ENCODE measurements at regions not wholly inside any gene's neighbourhood (a gene's known extent, or its start where the extent isn't known, plus 50 kb on each side); places are given as distances from the start of the nearest gene placed in this dataset.
"Not testable (repeated sequence)": the region's sequence is repeated elsewhere in the genome, so short reads cannot be mapped to it uniquely, and the experiment has no call there.

- DNase-seq (ENCODE audit: low read depth), result no peak
These were observed 408.3 kb upstream of the RGMB start for GRCh38 chr5:98365126-98365525.

- peak; percentile 46 for DNase-seq (ENCODE audit: low read depth)
These were observed 405.3 kb upstream of the RGMB start for GRCh38 chr5:98368141-98368540.

DNA sequence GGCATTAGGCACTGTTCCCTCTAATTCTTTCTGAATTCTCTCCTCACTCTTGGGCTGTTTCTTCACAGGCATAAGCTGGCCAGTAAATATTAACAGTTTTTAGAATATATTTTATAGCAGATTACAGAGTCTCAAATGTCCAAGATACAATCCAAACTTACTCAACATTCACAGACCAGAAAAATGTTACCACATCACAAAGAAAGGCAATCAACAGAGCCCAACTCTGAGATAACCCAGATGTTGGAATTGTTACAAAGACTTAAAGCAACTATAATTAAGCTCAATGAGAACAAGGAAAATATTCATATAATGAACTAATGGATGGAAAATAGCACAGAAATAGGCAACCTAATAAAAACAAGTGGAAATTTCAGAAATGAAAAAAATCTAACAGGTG lies 401.1 kb upstream of the RGMB start:
- DNase-seq (ENCODE audit: low read depth), result no peak

- DNase-seq (ENCODE audit: low read depth), result no peak
These were observed 381.4 kb upstream of the RGMB start for GRCh38 chr5:98391921-98392625.

GRCh38 chr5:98393205-98393604 lies 380.3 kb upstream of the RGMB start:
- DNase-seq (ENCODE audit: low read depth), result not testable (repeated sequence)

GRCh38 chr5:98397081-98397480 lies 376.4 kb upstream of the RGMB start:
- DNase-seq (ENCODE audit: low read depth), result peak; percentile 76

GRCh38 chr5:98398465-98398864 lies 375.0 kb upstream of the RGMB start:
- no peak for DNase-seq (ENCODE audit: low read depth)

DNA sequence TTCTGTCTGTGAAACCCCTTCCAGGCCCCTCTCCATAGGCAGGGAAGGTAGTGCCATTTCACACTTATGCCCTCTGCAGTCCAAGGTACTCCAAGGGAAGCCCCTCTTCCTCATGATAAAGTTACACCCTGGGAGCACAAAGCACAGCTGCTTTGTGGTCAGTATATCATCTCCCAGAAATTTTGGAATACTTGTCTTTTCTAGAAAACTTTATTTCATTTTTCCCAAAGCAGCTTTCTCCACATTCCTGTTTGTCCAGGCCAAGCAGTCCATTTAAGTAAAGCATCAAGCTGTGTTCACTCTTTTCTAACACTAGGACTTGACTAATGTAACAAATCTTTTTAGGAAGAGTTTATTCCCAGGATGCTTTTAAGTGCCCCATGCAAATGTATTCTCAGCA lies 371.8 kb upstream of the RGMB start:
- peak; percentile 5 for DNase-seq (ENCODE audit: low read depth)

DNA sequence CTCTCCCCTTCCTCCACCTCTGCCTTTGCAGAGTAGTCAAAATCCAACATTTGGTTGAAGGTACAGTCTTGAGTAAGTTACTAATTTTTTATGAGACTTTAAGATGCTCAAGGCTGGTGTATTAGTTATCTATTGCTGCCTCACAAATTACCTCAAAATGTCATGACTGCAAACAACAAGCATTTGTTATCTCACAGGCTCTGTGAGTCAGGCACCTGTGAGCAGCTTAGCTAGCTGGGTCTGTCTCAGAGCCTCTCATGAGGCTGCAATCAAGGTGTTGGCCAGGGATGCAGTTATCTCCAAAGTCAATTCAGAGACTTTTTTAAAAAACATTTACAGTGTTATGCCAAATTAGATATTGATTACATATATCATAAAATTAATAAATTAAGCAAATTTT lies 371.3 kb upstream of the RGMB start:
- peak; percentile 37 for DNase-seq (ENCODE audit: low read depth)

DNA sequence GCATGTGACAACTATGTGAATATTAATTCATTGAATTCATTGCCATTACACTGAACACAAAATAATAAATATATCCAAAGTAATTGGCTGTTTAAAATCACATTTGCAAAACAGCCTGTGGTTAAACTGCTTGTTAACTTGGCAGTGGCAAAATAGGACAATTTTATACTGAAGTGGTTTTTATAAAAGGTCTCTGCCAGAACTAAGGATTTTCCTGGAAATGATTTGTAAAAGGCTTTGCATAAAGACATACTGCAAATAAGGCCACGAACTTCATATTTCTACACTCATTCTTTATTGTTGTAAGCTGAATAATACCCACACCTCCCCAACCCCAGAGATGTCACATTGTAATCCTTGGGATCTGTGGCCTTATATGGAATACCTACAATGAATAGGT lies 370.3 kb upstream of the RGMB start:
- DNase-seq (ENCODE audit: low read depth), result no peak

DNA sequence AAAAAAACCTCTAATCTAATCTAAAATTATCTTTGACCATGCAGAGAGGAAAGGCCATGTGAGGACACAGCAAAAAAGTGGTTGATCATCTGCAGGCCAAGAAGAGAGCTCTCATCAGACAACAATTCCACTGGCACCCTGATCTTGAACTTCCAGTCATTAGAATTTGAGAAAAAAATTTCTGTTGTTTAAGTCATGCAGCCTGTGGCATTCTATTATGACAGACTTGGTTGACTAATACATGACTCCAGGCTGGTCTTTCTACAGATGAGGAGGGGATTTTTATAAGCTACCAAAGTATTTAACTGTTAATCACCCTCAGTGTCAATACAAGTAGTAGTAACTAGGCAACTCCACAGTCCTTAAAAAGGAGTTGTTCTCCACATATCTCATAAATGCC lies 358.5 kb upstream of the RGMB start:
- peak; percentile 99 for DNase-seq (ENCODE audit: low read depth)

GRCh38 chr5:98415663-98416062 lies 357.8 kb upstream of the RGMB start:
- peak; percentile 45 for DNase-seq (ENCODE audit: low read depth)

DNA sequence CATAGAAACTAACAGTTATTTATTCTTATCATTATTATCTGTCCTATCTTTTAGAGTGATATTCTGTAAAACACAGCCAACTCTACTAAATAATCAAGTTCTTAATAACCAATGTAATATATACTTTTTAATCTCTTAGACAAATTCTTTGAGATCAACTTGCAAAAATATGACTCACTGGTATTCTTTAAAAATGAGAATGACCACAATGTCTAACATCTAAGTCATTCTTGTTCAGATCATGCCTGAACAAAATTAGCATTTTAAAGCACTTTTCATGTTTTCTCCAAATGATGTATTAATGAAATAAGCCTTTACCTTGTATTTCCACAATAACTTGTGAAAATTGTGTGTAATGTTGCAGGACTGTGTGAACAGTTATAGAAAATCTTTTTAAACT lies 356.9 kb upstream of the RGMB start:
- DNase-seq (ENCODE audit: low read depth), result peak; percentile 80

DNA sequence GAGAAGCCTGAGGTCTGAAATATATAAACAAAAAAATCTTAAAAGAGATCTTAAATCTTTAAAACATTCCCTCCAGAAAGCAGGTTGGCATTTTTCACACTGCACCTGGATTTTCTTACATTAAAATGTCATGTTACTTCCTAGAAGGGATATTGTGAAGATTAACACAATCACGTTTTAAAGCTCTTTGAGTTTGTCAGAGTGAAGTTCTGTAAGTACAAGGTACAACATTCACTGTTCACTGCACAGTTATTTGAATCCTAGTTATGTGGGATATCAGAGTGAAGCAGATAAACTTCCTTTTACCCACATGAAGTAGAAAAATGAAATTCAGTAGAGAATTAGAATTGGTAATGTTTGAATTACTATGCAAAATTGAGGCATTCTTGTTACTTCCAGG lies 353.6 kb upstream of the RGMB start:
- no peak for DNase-seq (ENCODE audit: low read depth)

- peak; percentile 53 for DNase-seq (ENCODE audit: low read depth)
These were observed 348.6 kb upstream of the RGMB start for GRCh38 chr5:98424681-98425450.

DNA sequence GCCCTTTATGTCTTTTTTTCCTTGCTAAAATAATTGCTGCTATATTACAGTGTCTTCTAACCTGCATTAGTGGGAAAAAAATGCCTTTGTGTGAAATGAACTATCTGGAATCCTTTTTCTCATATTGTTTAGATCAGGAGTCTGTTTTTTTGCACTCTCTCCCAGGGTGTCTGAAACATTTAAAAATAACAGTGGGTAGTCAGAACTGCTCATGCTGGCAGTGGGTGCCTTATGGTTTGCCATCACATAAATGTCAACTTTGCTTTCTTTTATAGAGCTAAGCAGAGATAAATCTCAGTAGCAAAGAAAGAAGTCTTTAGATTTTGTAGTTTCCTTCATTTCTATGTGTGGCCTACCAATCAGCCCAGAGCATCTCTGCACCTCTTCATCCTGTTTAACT lies 347.8 kb upstream of the RGMB start:
- DNase-seq (ENCODE audit: low read depth), result no peak

DNA sequence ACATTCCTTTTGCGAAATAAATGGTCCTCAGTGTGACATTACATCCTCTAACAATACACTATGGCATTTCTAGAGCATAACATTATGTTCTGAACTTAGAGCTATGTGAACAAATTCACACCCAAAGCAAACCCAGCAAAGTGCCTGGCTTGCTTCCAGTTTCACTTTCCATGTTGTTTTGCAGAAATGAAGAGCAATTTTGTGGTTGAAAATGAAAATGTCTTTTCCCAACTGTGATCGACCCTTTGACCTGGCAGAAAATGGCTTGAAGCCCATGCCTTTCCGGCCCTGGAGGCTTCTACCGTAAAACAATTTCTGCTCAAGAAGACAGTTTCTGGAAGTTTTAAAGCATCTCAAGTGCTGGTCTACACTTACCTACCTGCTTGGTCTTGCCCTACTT lies 344.7 kb upstream of the RGMB start:
- DNase-seq (ENCODE audit: low read depth), result peak; percentile 58

DNA sequence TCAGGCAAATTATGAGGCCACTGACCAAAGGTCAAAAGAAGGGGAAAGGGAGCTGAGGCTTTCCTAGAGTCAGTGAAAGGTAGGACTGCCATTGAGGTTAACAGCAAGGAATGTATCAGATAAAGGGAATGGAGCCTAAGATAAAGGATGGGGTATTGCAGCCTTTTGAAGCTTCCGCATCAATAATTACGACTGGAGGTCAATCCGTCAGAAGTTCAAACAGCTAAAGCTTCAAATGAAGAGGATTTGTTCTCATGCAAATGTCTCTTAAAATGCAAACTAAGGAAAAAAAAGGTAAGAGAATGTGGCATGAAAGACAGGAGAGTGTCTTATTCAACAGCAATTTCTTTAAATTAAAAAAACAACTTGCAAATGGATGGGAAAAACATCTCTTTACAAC lies 341.1 kb upstream of the RGMB start:
- no peak for DNase-seq (ENCODE audit: low read depth)

GRCh38 chr5:98433022-98433421 lies 340.4 kb upstream of the RGMB start:
- DNase-seq (ENCODE audit: low read depth), result no peak

- peak; percentile 78 for DNase-seq (ENCODE audit: low read depth)
These were observed 339.8 kb upstream of the RGMB start for GRCh38 chr5:98433673-98434072.

DNA sequence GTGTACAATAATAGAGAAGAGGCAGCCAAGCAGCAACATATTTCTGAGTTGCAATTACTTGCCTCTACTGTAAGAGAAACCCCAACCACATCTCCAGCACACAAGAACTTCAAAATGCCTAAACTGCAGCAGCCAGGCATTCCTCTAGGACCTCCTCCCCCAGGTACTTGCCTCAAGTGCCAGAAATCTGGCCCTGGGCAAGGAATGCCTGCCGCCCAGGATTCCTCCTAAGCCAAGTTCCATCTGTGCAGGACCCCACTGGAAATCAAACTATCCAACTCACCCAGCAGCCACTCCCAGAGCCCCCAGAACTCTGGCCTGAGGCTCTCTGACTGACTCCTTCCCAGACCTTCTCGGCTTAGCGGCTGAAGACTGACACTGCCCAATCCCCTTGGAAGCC lies 336.8 kb upstream of the RGMB start:
- no peak for DNase-seq (ENCODE audit: low read depth)

DNA sequence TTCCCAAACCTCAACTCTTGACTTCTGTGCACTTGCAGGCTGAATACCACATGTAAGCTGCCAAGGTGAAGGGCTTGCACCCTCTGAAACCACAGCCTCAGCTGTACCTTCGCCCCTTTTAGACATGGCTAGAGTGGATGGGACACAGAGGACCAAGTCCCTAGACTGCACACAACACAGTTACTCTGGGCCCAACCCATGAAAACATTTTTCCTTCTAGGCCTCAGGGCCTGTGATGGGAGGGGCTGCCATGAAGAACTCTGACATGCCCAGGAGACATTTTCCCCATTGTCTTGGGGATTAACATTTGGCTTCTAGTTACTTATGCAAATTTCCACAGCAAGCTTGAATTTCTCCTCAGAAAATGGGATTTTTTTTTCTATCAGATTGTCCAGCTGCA lies 331.0 kb upstream of the RGMB start:
- no peak for DNase-seq (ENCODE audit: low read depth)

DNA sequence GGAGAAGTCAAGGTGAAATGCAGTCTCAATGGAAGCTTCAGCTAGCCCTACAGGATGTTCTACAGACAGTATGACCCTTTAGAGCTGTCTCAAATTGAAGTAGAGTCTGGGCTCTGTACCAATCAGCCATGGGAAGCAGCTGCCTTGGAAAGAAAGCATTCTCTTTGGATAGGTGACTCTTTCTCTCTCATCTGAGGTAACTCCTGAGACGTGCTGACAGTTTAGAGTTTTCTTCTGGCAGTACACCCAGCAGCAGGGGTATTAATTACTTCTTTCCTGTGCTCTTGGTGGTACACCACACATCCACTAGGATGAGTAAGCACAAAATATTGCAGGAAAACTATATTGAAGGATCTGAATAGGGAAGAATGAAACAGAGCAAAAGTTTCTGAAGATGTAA lies 329.6 kb upstream of the RGMB start:
- no peak for DNase-seq (ENCODE audit: low read depth)

- DNase-seq (ENCODE audit: low read depth), result no peak
These were observed 320.2 kb upstream of the RGMB start for GRCh38 chr5:98453296-98453695.
